ENCODE measurements at regions not wholly inside any gene's neighbourhood (a gene's known extent, or its start where the extent isn't known, plus 50 kb on each side); places are given as distances from the start of the nearest gene placed in this dataset.

GRCh38 chr18:53850902-53851301, 373.6 kb downstream of the MBD2 start:
- no peak for DNase-seq
- Mint-ChIP-seq H3K36me3 (ENCODE audit: low read depth) (no peaks in the 10 kb centered on the region), H3K4me3 (no peak overlapping the region), H3K27ac (peak overlapping the region; percentile 33), H3K9me3 (peaks cover 6% of the 10 kb centered on the region), H3K27me3 (ENCODE audit: insufficient read depth) (peaks cover 2% of the 10 kb centered on the region), H3K4me1 (peaks cover 17% of the 10 kb centered on the region)
- Histone ChIP-seq H3K9me3 (ENCODE audit: control insufficient read depth, low read length) (no peaks in the 10 kb centered on the region), H3K36me3 (ENCODE audit: control insufficient read depth, insufficient read depth, low read length) (no peaks in the 10 kb centered on the region), H3K27me3 (ENCODE audit: control insufficient read depth, insufficient read depth, low read length, poor library complexity, severe bottlenecking) (no peaks in the 10 kb centered on the region), H3K4me1 (ENCODE audit: control insufficient read depth, insufficient read depth, low read length) (no peaks in the 10 kb centered on the region), H3K27ac (ENCODE audit: low read depth, low read length) (no peak overlapping the region), H3K4me3 (ENCODE audit: low read length) (no peak overlapping the region), H3K9ac (ENCODE audit: extremely low read depth, low read length, poor library complexity, severe bottlenecking) (no peak overlapping the region)
- TF ChIP-seq CTCF (conservative IDR thresholded peaks at IDR 0.05): no peak

GRCh38 chr18:53843763-53844162, 380.7 kb downstream of the MBD2 start:
- Mint-ChIP-seq H3K9me3 (peaks cover 6% of the 10 kb centered on the region), H3K27me3 (ENCODE audit: insufficient read depth) (no peaks in the 10 kb centered on the region), H3K4me1 (peaks cover 3% of the 10 kb centered on the region), H3K4me3 (no peak overlapping the region), H3K36me3 (ENCODE audit: low read depth) (no peaks in the 10 kb centered on the region), H3K27ac (no peak overlapping the region)
- WGBS, 2 experiments (ENCODE audit: insufficient coverage in 1 of 2, insufficient read length in 1 of 2): 86% methylated on average over 1 of the region's 1 CpG; no CpG with 5 or more reads in 1 of the 2 experiments
- H3K9me3 ChIP-seq (ENCODE audit: control insufficient read depth, low read length): no peaks in the 10 kb centered on the region
- H3K9ac ChIP-seq (ENCODE audit: extremely low read depth, low read length, poor library complexity, severe bottlenecking): no peak overlapping the region
- H3K4me1 ChIP-seq (ENCODE audit: control insufficient read depth, insufficient read depth, low read length): no peaks in the 10 kb centered on the region
- H3K36me3 ChIP-seq (ENCODE audit: control insufficient read depth, insufficient read depth, low read length): no peaks in the 10 kb centered on the region
- DNase-seq: no peak
- no peak overlapping the region for H3K27ac ChIP-seq (ENCODE audit: low read depth, low read length)
- TF ChIP-seq CTCF (conservative IDR thresholded peaks at IDR 0.05): no peak
- no peak overlapping the region for H3K4me3 ChIP-seq (ENCODE audit: low read length)
- H3K27me3 ChIP-seq (ENCODE audit: control insufficient read depth, insufficient read depth, low read length, poor library complexity, severe bottlenecking): no peaks in the 10 kb centered on the region

- Mint-ChIP-seq H3K4me1 (peaks cover 3% of the 10 kb centered on the region), H3K4me3 (no peak overlapping the region), H3K27ac (no peak overlapping the region), H3K27me3 (ENCODE audit: insufficient read depth) (no peaks in the 10 kb centered on the region), H3K36me3 (ENCODE audit: low read depth) (no peaks in the 10 kb centered on the region), H3K9me3 (peaks cover 6% of the 10 kb centered on the region)
- H3K4me3 ChIP-seq (ENCODE audit: low read length): no peak overlapping the region
- H3K9ac ChIP-seq (ENCODE audit: extremely low read depth, low read length, poor library complexity, severe bottlenecking): no peak overlapping the region
- no peak overlapping the region for H3K27ac ChIP-seq (ENCODE audit: low read depth, low read length)
- 93 to 94% methylated on average over 5 of the region's 5 CpGs for WGBS, 2 experiments (ENCODE audit: insufficient coverage in 1 of 2, insufficient read length in 1 of 2)
- H3K27me3 ChIP-seq (ENCODE audit: control insufficient read depth, insufficient read depth, low read length, poor library complexity, severe bottlenecking): no peaks in the 10 kb centered on the region
- no peaks in the 10 kb centered on the region for H3K4me1 ChIP-seq (ENCODE audit: control insufficient read depth, insufficient read depth, low read length)
- no peaks in the 10 kb centered on the region for H3K36me3 ChIP-seq (ENCODE audit: control insufficient read depth, insufficient read depth, low read length)
- no peaks in the 10 kb centered on the region for H3K9me3 ChIP-seq (ENCODE audit: control insufficient read depth, low read length)
- no peak for TF ChIP-seq CTCF (conservative IDR thresholded peaks at IDR 0.05)
- no peak for DNase-seq
Observed at GRCh38 chr18:53843113-53843760, 381.2 kb downstream of the MBD2 start.

Measured in endodermal cell (in vitro differentiated cells).